Fibroblast of lung (primary cell): ENCODE measurements at regions not wholly inside any gene's neighbourhood (a gene's known extent, or its start where the extent isn't known, plus 50 kb on each side); places are given as distances from the start of the nearest gene placed in this dataset.

ENCODE experiments used
- DNase-seq, 2 donors: peaks; one replicate each; pipeline versions ENCODE4 v3.0.0 to v3.0.0-alpha.2; 2010; ENCODE audit warnings: low read depth in 2 of 2
- H2AFZ ChIP-seq: 2 replicates; pipeline ENCODE4 v1.5.1; 2012; ENCODE audit warnings: low read length, control low read depth, inconsistent platforms
- H3K27ac ChIP-seq: 2 replicates; pipeline ENCODE4 v1.5.1; 2011; ENCODE audit warnings: low read length, control low read depth; ENCODE audit not compliant: insufficient read depth
- H3K27me3 ChIP-seq: 2 replicates; pipeline ENCODE4 v1.5.1; 2011; ENCODE audit warnings: mild to moderate bottlenecking, low read length; ENCODE audit not compliant: control insufficient read depth, insufficient read depth
- H3K36me3 ChIP-seq: 2 replicates; pipeline ENCODE4 v1.5.1; 2011; ENCODE audit warnings: low read length; ENCODE audit not compliant: control insufficient read depth, insufficient read depth
- H3K4me1 ChIP-seq: 2 replicates; pipeline ENCODE4 v1.5.1; 2011; ENCODE audit warnings: low read length; ENCODE audit not compliant: control insufficient read depth, insufficient read depth; ENCODE audit errors: extremely low read depth
- H3K4me2 ChIP-seq: 2 replicates; pipeline ENCODE4 v1.5.1; 2011; ENCODE audit warnings: low read length, control low read depth; ENCODE audit not compliant: insufficient read depth; ENCODE audit errors: extremely low read depth
- H3K4me3 ChIP-seq, 4 experiments: fragments of 200-600 bp in 1 of 4; sonication (generic) in 1 of 4; replicated peaks in 1 of 4; 2 replicates each; pipeline ENCODE4 v1.5.1; 2011 to 2016; ENCODE audit warnings: low read length in 4 of 4, low read depth in 3 of 4, mild to moderate bottlenecking in 3 of 4, control low read depth in 2 of 4, inconsistent platforms in 1 of 4, mixed read lengths in 1 of 4; ENCODE audit not compliant: insufficient read depth in 1 of 4; ENCODE audit errors: control extremely low read depth in 1 of 4
- H3K79me2 ChIP-seq: 2 replicates; pipeline ENCODE4 v1.5.1; 2012; ENCODE audit warnings: mild to moderate bottlenecking, low read length, inconsistent platforms; ENCODE audit not compliant: control insufficient read depth, insufficient read depth
- H3K9ac ChIP-seq: 2 replicates; pipeline ENCODE4 v1.5.1; 2011; ENCODE audit warnings: mild to moderate bottlenecking, low read length, control low read depth; ENCODE audit not compliant: insufficient read depth
- H3K9me3 ChIP-seq: 2 replicates; pipeline ENCODE4 v1.5.1; 2012; ENCODE audit warnings: low read depth, low read length; ENCODE audit not compliant: control insufficient read depth, insufficient read depth
- H4K20me1 ChIP-seq: 2 replicates; pipeline ENCODE4 v1.5.1; 2011; ENCODE audit warnings: low read length; ENCODE audit not compliant: control insufficient read depth, insufficient read depth; ENCODE audit errors: extremely low read depth
- EZH2 ChIP-seq: IDR thresholded peaks from 2 replicates; pipeline ENCODE4 v1.5.1; 2012; ENCODE audit warnings: low read length, control low read depth, mild to moderate bottlenecking; ENCODE audit errors: missing control alignments
- TF ChIP-seq, protein P1 (sequence below), 2 donors: IDR thresholded peaks in 1 of 2; conservative IDR thresholded peaks in 1 of 2; 1 replicate in 1 of 2; 2 replicates in 1 of 2; pipeline ENCODE4 v1.5.1; 2011 to 2012; ENCODE audit warnings: low read length in 2 of 2, control low read depth in 1 of 2, inconsistent platforms in 1 of 2, low read depth in 1 of 2, mild to moderate bottlenecking in 1 of 2

DNA sequence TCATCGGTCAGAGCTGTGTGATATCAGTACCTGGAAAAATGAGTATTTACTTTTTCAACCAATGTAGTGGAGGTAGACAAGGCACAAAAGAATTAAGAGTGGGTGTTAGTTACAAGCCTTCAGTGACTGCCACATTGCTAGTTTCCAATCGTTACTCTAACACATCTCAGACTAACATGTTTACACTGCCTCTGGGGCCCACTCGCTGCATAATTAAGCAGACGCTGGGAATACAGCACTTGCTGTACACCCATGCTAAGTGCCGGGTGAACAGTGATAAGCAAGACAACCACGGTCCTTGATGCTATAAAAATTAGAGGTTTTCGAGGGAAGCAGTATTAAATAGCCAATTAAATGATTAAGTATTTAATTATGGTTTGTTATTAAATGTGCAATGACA is 1147.6 kb downstream of the AACS start:
- no peaks in the 10 kb centered on the region for H4K20me1 ChIP-seq
- no peaks in the 10 kb centered on the region for H3K4me1 ChIP-seq
- H3K27ac ChIP-seq, result no peak overlapping the region
- no peaks in the 10 kb centered on the region for H3K27me3 ChIP-seq
- H3K79me2 ChIP-seq, result no peaks in the 10 kb centered on the region
- H3K4me3 ChIP-seq, result no peak overlapping the region
- H3K9me3 ChIP-seq, result no peaks in the 10 kb centered on the region
- no peak overlapping the region for H2AFZ ChIP-seq
- TF ChIP-seq EZH2, result no peak
- TF ChIP-seq, protein P1, sequence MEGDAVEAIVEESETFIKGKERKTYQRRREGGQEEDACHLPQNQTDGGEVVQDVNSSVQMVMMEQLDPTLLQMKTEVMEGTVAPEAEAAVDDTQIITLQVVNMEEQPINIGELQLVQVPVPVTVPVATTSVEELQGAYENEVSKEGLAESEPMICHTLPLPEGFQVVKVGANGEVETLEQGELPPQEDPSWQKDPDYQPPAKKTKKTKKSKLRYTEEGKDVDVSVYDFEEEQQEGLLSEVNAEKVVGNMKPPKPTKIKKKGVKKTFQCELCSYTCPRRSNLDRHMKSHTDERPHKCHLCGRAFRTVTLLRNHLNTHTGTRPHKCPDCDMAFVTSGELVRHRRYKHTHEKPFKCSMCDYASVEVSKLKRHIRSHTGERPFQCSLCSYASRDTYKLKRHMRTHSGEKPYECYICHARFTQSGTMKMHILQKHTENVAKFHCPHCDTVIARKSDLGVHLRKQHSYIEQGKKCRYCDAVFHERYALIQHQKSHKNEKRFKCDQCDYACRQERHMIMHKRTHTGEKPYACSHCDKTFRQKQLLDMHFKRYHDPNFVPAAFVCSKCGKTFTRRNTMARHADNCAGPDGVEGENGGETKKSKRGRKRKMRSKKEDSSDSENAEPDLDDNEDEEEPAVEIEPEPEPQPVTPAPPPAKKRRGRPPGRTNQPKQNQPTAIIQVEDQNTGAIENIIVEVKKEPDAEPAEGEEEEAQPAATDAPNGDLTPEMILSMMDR (conservative IDR thresholded peaks at IDR 0.05 in 1 of 2, IDR thresholded peaks at IDR 0.05 in 1 of 2; ENCODE audit: low read depth in 1 of 2, low read length in 2 of 2), result no peak
- no peak overlapping the region for H3K4me2 ChIP-seq
- H3K36me3 ChIP-seq, result no peaks in the 10 kb centered on the region
- DNase-seq, result no peak
- H3K9ac ChIP-seq, result no peak overlapping the region

DNA sequence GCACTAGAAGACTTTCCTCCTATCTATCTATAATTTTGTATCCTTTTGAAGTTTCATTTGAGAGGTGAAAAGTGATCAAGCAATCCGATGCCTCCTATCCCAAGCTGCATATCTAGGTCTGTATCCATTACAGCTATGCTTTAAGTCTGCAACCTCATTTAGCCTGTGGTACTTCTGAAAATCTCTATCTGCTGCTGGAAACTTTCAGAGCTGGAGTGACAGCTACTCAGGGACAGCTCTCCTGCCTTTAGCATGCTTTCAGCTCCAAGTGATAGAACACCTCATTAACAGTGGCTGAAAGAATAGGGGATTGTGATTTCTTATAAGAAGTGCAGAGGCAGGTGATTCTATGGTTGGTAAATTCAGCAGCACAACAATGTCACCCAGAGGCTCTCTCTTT is 1153.5 kb downstream of the AACS start:
- no peak for DNase-seq
- Histone ChIP-seq H4K20me1 (no peaks in the 10 kb centered on the region), H3K27ac (no peak overlapping the region), H3K27me3 (no peaks in the 10 kb centered on the region), H3K9ac (no peak overlapping the region), H3K4me1 (no peaks in the 10 kb centered on the region), H3K4me3 (no peak overlapping the region), H3K9me3 (no peaks in the 10 kb centered on the region), H3K79me2 (no peaks in the 10 kb centered on the region), H2AFZ (no peak overlapping the region), H3K36me3 (no peaks in the 10 kb centered on the region), H3K4me2 (no peak overlapping the region)
- TF ChIP-seq, protein P1 (conservative IDR thresholded peaks at IDR 0.05 in 1 of 2, IDR thresholded peaks at IDR 0.05 in 1 of 2; ENCODE audit: low read depth in 1 of 2, low read length in 2 of 2), result no peak
- no peak for TF ChIP-seq EZH2

DNA sequence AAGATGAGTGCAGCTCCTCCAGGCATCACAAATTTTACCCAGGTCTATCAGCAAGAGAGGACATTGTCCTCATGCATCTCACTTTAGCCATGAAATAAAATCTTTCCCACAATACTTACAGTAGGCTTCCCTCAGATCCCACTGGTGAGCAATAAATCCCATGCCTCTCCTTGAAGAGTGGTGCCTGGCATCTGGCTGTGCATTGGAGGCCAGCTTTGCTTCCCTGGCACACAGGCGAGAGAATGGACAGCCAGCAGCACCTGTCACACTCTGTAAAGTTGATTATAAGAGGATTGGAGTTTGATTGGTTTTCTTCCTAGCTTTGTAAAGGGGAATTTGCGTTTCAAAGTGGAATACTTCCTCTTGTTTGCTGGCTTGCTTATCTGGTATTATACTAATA is 1153.9 kb downstream of the AACS start:
- Histone ChIP-seq H2AFZ (no peak overlapping the region), H3K4me3 (no peak overlapping the region), H3K4me2 (no peak overlapping the region), H3K36me3 (no peaks in the 10 kb centered on the region), H3K4me1 (no peaks in the 10 kb centered on the region), H3K9me3 (no peaks in the 10 kb centered on the region), H3K9ac (no peak overlapping the region), H3K79me2 (no peaks in the 10 kb centered on the region), H3K27me3 (no peaks in the 10 kb centered on the region), H4K20me1 (no peaks in the 10 kb centered on the region), H3K27ac (no peak overlapping the region)
- DNase-seq, result no peak
- TF ChIP-seq, protein P1 (conservative IDR thresholded peaks at IDR 0.05 in 1 of 2, IDR thresholded peaks at IDR 0.05 in 1 of 2; ENCODE audit: low read depth in 1 of 2, low read length in 2 of 2), result no peak
- TF ChIP-seq EZH2, result no peak
